Uterus (tissue), 2 donors: ENCODE measurements at regions not wholly inside any gene's neighbourhood (a gene's known extent, or its start where the extent isn't known, plus 50 kb on each side); places are given as distances from the start of the nearest gene placed in this dataset.

Source experiments
- POLR2A ChIP-seq, 2 donors: fragments of 450-650 bp; IDR thresholded peaks; one replicate each; pipeline ENCODE4 v1.6.1; 2016; ENCODE audit warnings: antibody characterized with exemption in 2 of 2, mild to moderate bottlenecking in 1 of 2, moderate library complexity in 1 of 2
- TF ChIP-seq, protein P1 (sequence below), 4 experiments: fragments of 200-600 bp in 2 of 4; fragments of 450-650 bp in 2 of 4; sonication (generic) in 2 of 4; IDR thresholded peaks; one replicate each; pipeline ENCODE4 v1.5.1; 2016 to 2019; ENCODE audit warnings: antibody characterized with exemption in 4 of 4, mild to moderate bottlenecking in 2 of 4, moderate library complexity in 1 of 4

DNA sequence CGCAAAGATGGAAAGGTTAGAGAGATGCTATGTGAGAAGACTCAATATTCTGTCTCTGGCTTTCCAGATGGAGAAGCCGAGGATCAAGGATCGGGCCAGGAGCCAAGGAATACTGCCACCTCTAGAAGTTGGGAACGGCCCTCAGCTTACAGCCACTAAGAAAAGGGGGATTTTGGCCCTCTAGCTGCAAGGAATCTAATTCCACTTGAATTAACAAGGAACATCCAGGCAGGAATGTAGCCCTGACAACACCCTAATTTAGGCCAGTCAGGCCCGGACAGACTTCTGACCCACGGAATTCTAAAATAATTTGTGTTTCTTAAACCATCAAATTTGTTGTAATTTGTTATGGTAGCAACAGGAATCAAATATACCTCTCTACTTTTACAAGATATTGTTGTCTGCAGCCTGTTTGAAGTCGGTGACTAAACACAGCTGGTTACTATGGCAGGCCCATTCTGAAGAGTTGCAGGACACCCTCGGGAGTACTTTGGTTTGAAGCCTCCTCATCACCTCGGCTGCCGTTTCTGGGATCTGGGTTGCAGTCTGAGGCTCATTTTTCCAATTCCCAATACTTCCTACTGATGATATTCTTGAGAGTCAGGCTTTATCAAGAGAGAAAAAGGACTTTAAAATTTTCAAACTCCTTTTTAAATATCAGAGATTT lies 1131.2 kb downstream of the TSN start:
- TF ChIP-seq, protein P1, sequence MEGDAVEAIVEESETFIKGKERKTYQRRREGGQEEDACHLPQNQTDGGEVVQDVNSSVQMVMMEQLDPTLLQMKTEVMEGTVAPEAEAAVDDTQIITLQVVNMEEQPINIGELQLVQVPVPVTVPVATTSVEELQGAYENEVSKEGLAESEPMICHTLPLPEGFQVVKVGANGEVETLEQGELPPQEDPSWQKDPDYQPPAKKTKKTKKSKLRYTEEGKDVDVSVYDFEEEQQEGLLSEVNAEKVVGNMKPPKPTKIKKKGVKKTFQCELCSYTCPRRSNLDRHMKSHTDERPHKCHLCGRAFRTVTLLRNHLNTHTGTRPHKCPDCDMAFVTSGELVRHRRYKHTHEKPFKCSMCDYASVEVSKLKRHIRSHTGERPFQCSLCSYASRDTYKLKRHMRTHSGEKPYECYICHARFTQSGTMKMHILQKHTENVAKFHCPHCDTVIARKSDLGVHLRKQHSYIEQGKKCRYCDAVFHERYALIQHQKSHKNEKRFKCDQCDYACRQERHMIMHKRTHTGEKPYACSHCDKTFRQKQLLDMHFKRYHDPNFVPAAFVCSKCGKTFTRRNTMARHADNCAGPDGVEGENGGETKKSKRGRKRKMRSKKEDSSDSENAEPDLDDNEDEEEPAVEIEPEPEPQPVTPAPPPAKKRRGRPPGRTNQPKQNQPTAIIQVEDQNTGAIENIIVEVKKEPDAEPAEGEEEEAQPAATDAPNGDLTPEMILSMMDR (IDR thresholded peaks at IDR 0.05) = no peak
- no peak for TF ChIP-seq POLR2A (IDR thresholded peaks at IDR 0.05)
